ENCODE measurements at regions not wholly inside any gene's neighbourhood (a gene's known extent, or its start where the extent isn't known, plus 50 kb on each side); places are given as distances from the start of the nearest gene placed in this dataset.
"Not testable (repeated sequence)": the region's sequence is repeated elsewhere in the genome, so short reads cannot be mapped to it uniquely, and the experiment has no call there.

- intact Hi-C loops (cut with micrococcal nuclease; ENCODE audit: unreplicated experiment), result no loop called here
- Histone ChIP-seq H3K27me3 (replicated peaks; ENCODE audit: control insufficient read depth, insufficient read depth, low read length) (no peaks in the 10 kb centered on the region), H3K4me1 (no peaks in the 10 kb centered on the region), H3K9me3 (peaks cover 24% of the 10 kb centered on the region), H3K36me3 (ENCODE audit: control insufficient read depth, insufficient read depth, low read length) (no peaks in the 10 kb centered on the region), H3K4me3 (ENCODE audit: low read depth, low read length) (no peak overlapping the region)
- ChIA-PET POLR2A (no interaction called here), CTCF (no interaction called here)
- no TSS peak for BruUV-seq (replicated peaks)
- TF ChIP-seq CTCF (IDR thresholded peaks at IDR 0.05; ENCODE audit: insufficient read depth in 1 of 2, low read depth in 1 of 2, low read length in 1 of 2, severe bottlenecking in 1 of 2, unreplicated experiment in 1 of 2), result no peak
- Mint-ChIP-seq H3K4me3 (ENCODE audit: unreplicated experiment) (no peak overlapping the region), H3K9me3 (ENCODE audit: unreplicated experiment) (peaks cover 40% of the 10 kb centered on the region), H3K4me1 (ENCODE audit: low read depth, unreplicated experiment) (no peaks in the 10 kb centered on the region), H3K27ac (ENCODE audit: unreplicated experiment) (no peak overlapping the region), H3K36me3 (ENCODE audit: insufficient read depth, unreplicated experiment) (no peaks in the 10 kb centered on the region), H3K27me3 (ENCODE audit: insufficient read depth, unreplicated experiment) (no peaks in the 10 kb centered on the region)
- no peak for DNase-seq
These were observed 99.6 kb downstream of the FAM114A2 start for GRCh38 chr5:153939101-153939500.

- ChIA-PET POLR2A (no interaction called here), CTCF (no interaction called here)
- no peaks in the 10 kb centered on the region for H3K4me1 ChIP-seq
- DNase-seq, result no peak
- BruUV-seq (replicated peaks), result no TSS peak
- no peaks in the 10 kb centered on the region for H3K4me1 Mint-ChIP-seq (ENCODE audit: low read depth, unreplicated experiment)
- intact Hi-C loops (cut with micrococcal nuclease; ENCODE audit: unreplicated experiment), result no loop called here
- H3K27me3 Mint-ChIP-seq (ENCODE audit: insufficient read depth, unreplicated experiment), result no peaks in the 10 kb centered on the region
- no peak for TF ChIP-seq CTCF (IDR thresholded peaks at IDR 0.05; ENCODE audit: insufficient read depth in 1 of 2, low read depth in 1 of 2, low read length in 1 of 2, severe bottlenecking in 1 of 2, unreplicated experiment in 1 of 2)
- no peak overlapping the region for H3K27ac Mint-ChIP-seq (ENCODE audit: unreplicated experiment)
- H3K4me3 Mint-ChIP-seq (ENCODE audit: unreplicated experiment), result no peak overlapping the region
- H3K9me3 Mint-ChIP-seq (ENCODE audit: unreplicated experiment), result peaks cover 40% of the 10 kb centered on the region
- no peaks in the 10 kb centered on the region for H3K36me3 ChIP-seq (ENCODE audit: control insufficient read depth, insufficient read depth, low read length)
- H3K36me3 Mint-ChIP-seq (ENCODE audit: insufficient read depth, unreplicated experiment), result no peaks in the 10 kb centered on the region
- peaks cover 24% of the 10 kb centered on the region for H3K9me3 ChIP-seq
- no peaks in the 10 kb centered on the region for H3K27me3 ChIP-seq (replicated peaks; ENCODE audit: control insufficient read depth, insufficient read depth, low read length)
- H3K4me3 ChIP-seq (ENCODE audit: low read depth, low read length), result no peak overlapping the region
These were observed 100.4 kb downstream of the FAM114A2 start for GRCh38 chr5:153938191-153938842.

- Histone ChIP-seq H3K9me3 (peaks cover 24% of the 10 kb centered on the region), H3K4me3 (ENCODE audit: low read depth, low read length) (no peak overlapping the region), H3K27me3 (replicated peaks; ENCODE audit: control insufficient read depth, insufficient read depth, low read length) (no peaks in the 10 kb centered on the region), H3K4me1 (no peaks in the 10 kb centered on the region), H3K36me3 (ENCODE audit: control insufficient read depth, insufficient read depth, low read length) (no peaks in the 10 kb centered on the region)
- no peak overlapping the region for H3K4me3 Mint-ChIP-seq (ENCODE audit: unreplicated experiment)
- no peaks in the 10 kb centered on the region for H3K27me3 Mint-ChIP-seq (ENCODE audit: insufficient read depth, unreplicated experiment)
- ChIA-PET CTCF (no interaction called here), POLR2A (no interaction called here)
- H3K9me3 Mint-ChIP-seq (ENCODE audit: unreplicated experiment), result peaks cover 40% of the 10 kb centered on the region
- no peak for TF ChIP-seq CTCF (IDR thresholded peaks at IDR 0.05; ENCODE audit: insufficient read depth in 1 of 2, low read depth in 1 of 2, low read length in 1 of 2, severe bottlenecking in 1 of 2, unreplicated experiment in 1 of 2)
- no TSS peak for BruUV-seq (replicated peaks)
- no peak overlapping the region for H3K27ac Mint-ChIP-seq (ENCODE audit: unreplicated experiment)
- intact Hi-C loops (cut with micrococcal nuclease; ENCODE audit: unreplicated experiment), result no loop called here
- no peak for DNase-seq
- H3K36me3 Mint-ChIP-seq (ENCODE audit: insufficient read depth, unreplicated experiment), result no peaks in the 10 kb centered on the region
- no peaks in the 10 kb centered on the region for H3K4me1 Mint-ChIP-seq (ENCODE audit: low read depth, unreplicated experiment)
These were observed 101.0 kb downstream of the FAM114A2 start for GRCh38 chr5:153937661-153938060.

GRCh38 chr5:153935151-153935550, 103.6 kb downstream of the FAM114A2 start:
- H3K4me3 ChIP-seq (ENCODE audit: low read depth, low read length); DNase-seq; H3K4me1 ChIP-seq; H3K36me3 ChIP-seq (ENCODE audit: control insufficient read depth, insufficient read depth, low read length); H3K4me1 Mint-ChIP-seq (ENCODE audit: low read depth, unreplicated experiment); intact Hi-C loops (cut with micrococcal nuclease; ENCODE audit: unreplicated experiment); H3K27me3 Mint-ChIP-seq (ENCODE audit: insufficient read depth, unreplicated experiment); H3K27me3 ChIP-seq (replicated peaks; ENCODE audit: control insufficient read depth, insufficient read depth, low read length); CTCF ChIA-PET; H3K4me3 Mint-ChIP-seq (ENCODE audit: unreplicated experiment); H3K36me3 Mint-ChIP-seq (ENCODE audit: insufficient read depth, unreplicated experiment); BruUV-seq (replicated peaks); POLR2A ChIA-PET; H3K27ac Mint-ChIP-seq (ENCODE audit: unreplicated experiment): not testable (repeated sequence)
- peaks cover 20% of the 10 kb centered on the region for H3K9me3 Mint-ChIP-seq (ENCODE audit: unreplicated experiment)
- H3K9me3 ChIP-seq, result 0 out of 2 replicates have a peak, but pooled peaks cover 13% of the 10 kb centered on the region

Measured in Caco-2 (cell line).